ENCODE measurements at regions not wholly inside any gene's neighbourhood (a gene's known extent, or its start where the extent isn't known, plus 50 kb on each side); places are given as distances from the start of the nearest gene placed in this dataset.

DNA sequence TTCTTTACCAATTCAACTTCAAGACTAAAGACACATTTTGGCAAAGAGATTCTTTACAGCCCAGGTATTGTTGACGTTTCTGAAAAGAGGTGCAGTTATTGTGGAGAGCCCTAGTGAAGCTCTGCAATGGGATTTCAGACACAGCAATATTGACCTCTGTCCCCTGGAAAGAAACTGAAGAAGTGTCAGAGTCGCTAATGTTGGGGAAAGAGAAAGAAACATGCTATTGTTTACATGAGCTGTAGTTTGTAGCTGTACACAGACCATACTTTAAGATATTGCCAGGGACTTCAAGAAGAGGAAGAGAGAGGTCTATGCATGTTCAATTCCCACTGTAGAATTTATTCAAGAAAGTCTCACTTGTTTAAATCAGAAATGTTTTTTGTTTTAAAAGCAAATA lies 497.3 kb upstream of the BOD1L1 start (continued):
- no peak for TF ChIP-seq ZFP3 (tag by site-specific recombination; IDR thresholded peaks at IDR 0.05; ENCODE audit: low read depth)
- no peak for TF ChIP-seq ZNF426 (tag by site-specific recombination; IDR thresholded peaks at IDR 0.05)
- TF ChIP-seq ZNF302 (tag by site-specific recombination; IDR thresholded peaks at IDR 0.05; ENCODE audit: low read depth) = no peak
- TF ChIP-seq ZNF324 (tag by site-specific recombination; IDR thresholded peaks at IDR 0.05) = no peak

DNA sequence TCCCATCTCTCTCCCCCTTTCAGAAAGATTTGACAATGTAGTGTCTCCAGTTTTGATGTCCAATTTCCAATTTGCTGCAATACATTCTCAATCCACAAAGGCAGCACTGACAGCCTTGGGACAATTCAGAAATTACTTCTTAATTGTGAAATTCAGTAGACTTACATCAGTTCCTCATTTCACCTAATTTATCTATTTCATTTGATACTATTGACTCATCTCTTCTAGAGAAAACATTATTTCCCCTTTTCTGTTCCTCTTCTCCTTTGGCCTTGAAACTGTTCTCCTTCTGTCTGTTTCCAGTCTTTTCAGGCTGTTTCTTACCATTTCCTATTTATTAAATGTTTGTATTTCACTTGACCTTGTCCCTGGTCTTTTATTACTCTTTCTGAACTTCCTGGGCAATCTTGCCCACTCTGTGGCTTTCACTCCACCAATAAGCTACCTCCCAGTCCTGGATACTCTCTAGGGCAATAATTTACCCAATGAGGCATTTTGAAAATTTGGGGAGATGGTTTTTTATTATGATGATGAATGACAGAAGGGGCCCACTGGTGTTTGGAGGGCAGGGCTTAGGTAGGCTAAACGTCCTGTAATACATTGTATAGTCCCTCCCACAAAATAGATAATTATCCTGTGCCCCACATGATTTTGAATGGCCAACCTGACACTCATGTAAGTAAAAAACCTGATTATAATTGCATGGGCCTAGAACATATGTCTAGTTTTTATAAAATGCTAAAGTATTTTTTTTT lies 498.0 kb upstream of the BOD1L1 start:
- ChIA-PET CTCF (no interaction called here), POLR2A (no interaction called here)
- TF ChIP-seq ZNF302 (tag by site-specific recombination; IDR thresholded peaks at IDR 0.05; ENCODE audit: low read depth) (no peak), ZNF837 (tag by site-specific recombination; IDR thresholded peaks at IDR 0.05) (no peak), ZBTB20 (tag by site-specific recombination; IDR thresholded peaks at IDR 0.05) (no peak), ZNF362 (tag by site-specific recombination; IDR thresholded peaks at IDR 0.05) (no peak), BCL11A (tag by site-specific recombination; IDR thresholded peaks at IDR 0.05; ENCODE audit: low read depth) (no peak), TRIM28 (IDR thresholded peaks at IDR 0.05; ENCODE audit: borderline replicate concordance, low read length) (no peak), ZNF623 (tag by site-specific recombination; IDR thresholded peaks at IDR 0.05) (no peak), KLF10 (tag by site-specific recombination; IDR thresholded peaks at IDR 0.05) (no peak), ZNF658 (tag by site-specific recombination; IDR thresholded peaks at IDR 0.05) (no peak), ZNF174 (tag by site-specific recombination; IDR thresholded peaks at IDR 0.05) (no peak), ZNF394 (tag by site-specific recombination; IDR thresholded peaks at IDR 0.05; ENCODE audit: borderline replicate concordance) (no peak), ZNF548 (tag by site-specific recombination; IDR thresholded peaks at IDR 0.05) (no peak), GLI4 (tag by site-specific recombination; IDR thresholded peaks at IDR 0.05) (no peak), ZBTB7A (tag by site-specific recombination; IDR thresholded peaks at IDR 0.05; ENCODE audit: low read depth) (no peak)
- Histone ChIP-seq H3K4me3 (ENCODE audit: low read depth, low read length) (no peak overlapping the region), H3K27ac (ENCODE audit: extremely low read depth, low read depth, low read length) (no peak overlapping the region), H3K9me3 (ENCODE audit: control insufficient read depth, insufficient read depth, low read depth, low read length) (no peaks in the 10 kb centered on the region), H3K4me1 (ENCODE audit: control insufficient read depth, insufficient read depth, low read length) (no peaks in the 10 kb centered on the region), H3K36me3 (ENCODE audit: control insufficient read depth in 2 of 2, insufficient read depth in 1 of 2, low read length in 2 of 2) (no peaks in the 10 kb centered on the region)

- H3K4me1 ChIP-seq (ENCODE audit: control insufficient read depth, insufficient read depth, low read length) = no peaks in the 10 kb centered on the region
- H3K4me3 ChIP-seq (ENCODE audit: low read depth, low read length) = no peak overlapping the region
- POLR2A ChIA-PET = no interaction called here
- CTCF ChIA-PET = no interaction called here
- H3K9me3 ChIP-seq (ENCODE audit: control insufficient read depth, insufficient read depth, low read depth, low read length) = no peaks in the 10 kb centered on the region
- H3K27ac ChIP-seq (ENCODE audit: extremely low read depth, low read depth, low read length) = no peak overlapping the region
- no peaks in the 10 kb centered on the region for H3K36me3 ChIP-seq (ENCODE audit: control insufficient read depth in 2 of 2, insufficient read depth in 1 of 2, low read length in 2 of 2)
- TF ChIP-seq KLF1 (tag by site-specific recombination; IDR thresholded peaks at IDR 0.05) (no peak), ZBTB20 (tag by site-specific recombination; IDR thresholded peaks at IDR 0.05) (no peak), MEIS1 (CRISPR knock-in tag; IDR thresholded peaks at IDR 0.05; ENCODE audit: borderline replicate concordance) (no peak), ZNF248 (tag by site-specific recombination; IDR thresholded peaks at IDR 0.05) (no peak), ZNF473 (tag by site-specific recombination; IDR thresholded peaks at IDR 0.05) (no peak), ZNF2 (tag by site-specific recombination; IDR thresholded peaks at IDR 0.05) (no peak), ZBTB7A (tag by site-specific recombination; IDR thresholded peaks at IDR 0.05; ENCODE audit: low read depth) (no peak)
- TF ChIP-seq, protein P1, sequence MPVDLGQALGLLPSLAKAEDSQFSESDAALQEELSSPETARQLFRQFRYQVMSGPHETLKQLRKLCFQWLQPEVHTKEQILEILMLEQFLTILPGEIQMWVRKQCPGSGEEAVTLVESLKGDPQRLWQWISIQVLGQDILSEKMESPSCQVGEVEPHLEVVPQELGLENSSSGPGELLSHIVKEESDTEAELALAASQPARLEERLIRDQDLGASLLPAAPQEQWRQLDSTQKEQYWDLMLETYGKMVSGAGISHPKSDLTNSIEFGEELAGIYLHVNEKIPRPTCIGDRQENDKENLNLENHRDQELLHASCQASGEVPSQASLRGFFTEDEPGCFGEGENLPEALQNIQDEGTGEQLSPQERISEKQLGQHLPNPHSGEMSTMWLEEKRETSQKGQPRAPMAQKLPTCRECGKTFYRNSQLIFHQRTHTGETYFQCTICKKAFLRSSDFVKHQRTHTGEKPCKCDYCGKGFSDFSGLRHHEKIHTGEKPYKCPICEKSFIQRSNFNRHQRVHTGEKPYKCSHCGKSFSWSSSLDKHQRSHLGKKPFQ (tag by site-specific recombination; IDR thresholded peaks at IDR 0.05) = no peak
- TF ChIP-seq, protein P2, sequence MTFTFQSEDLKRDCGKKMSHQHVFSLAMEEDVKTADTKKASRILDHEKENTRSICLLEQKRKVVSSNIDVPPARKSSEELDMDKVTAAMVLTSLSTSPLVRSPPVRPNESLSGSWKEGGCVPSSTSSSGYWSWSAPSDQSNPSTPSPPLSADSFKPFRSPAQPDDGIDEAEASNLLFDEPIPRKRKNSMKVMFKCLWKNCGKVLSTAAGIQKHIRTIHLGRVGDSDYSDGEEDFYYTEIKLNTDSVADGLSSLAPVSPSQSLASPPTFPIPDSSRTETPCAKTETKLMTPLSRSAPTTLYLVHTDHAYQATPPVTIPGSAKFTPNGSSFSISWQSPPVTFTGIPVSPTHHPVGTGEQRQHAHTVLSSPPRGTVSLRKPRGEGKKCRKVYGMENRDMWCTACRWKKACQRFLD (tag by site-specific recombination; IDR thresholded peaks at IDR 0.05) = no peak
- TF ChIP-seq, protein P3, sequence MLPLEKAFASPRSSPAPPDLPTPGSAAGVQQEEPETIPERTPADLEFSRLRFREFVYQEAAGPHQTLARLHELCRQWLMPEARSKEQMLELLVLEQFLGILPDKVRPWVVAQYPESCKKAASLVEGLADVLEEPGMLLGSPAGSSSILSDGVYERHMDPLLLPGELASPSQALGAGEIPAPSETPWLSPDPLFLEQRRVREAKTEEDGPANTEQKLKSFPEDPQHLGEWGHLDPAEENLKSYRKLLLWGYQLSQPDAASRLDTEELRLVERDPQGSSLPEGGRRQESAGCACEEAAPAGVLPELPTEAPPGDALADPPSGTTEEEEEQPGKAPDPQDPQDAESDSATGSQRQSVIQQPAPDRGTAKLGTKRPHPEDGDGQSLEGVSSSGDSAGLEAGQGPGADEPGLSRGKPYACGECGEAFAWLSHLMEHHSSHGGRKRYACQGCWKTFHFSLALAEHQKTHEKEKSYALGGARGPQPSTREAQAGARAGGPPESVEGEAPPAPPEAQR (tag by site-specific recombination; IDR thresholded peaks at IDR 0.05) = no peak
- TF ChIP-seq, protein P4, sequence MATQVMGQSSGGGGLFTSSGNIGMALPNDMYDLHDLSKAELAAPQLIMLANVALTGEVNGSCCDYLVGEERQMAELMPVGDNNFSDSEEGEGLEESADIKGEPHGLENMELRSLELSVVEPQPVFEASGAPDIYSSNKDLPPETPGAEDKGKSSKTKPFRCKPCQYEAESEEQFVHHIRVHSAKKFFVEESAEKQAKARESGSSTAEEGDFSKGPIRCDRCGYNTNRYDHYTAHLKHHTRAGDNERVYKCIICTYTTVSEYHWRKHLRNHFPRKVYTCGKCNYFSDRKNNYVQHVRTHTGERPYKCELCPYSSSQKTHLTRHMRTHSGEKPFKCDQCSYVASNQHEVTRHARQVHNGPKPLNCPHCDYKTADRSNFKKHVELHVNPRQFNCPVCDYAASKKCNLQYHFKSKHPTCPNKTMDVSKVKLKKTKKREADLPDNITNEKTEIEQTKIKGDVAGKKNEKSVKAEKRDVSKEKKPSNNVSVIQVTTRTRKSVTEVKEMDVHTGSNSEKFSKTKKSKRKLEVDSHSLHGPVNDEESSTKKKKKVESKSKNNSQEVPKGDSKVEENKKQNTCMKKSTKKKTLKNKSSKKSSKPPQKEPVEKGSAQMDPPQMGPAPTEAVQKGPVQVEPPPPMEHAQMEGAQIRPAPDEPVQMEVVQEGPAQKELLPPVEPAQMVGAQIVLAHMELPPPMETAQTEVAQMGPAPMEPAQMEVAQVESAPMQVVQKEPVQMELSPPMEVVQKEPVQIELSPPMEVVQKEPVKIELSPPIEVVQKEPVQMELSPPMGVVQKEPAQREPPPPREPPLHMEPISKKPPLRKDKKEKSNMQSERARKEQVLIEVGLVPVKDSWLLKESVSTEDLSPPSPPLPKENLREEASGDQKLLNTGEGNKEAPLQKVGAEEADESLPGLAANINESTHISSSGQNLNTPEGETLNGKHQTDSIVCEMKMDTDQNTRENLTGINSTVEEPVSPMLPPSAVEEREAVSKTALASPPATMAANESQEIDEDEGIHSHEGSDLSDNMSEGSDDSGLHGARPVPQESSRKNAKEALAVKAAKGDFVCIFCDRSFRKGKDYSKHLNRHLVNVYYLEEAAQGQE (tag by site-specific recombination; IDR thresholded peaks at IDR 0.05) = no peak
These were observed 503.0 kb upstream of the BOD1L1 start for GRCh38 chr4:14130551-14130950.

All from HEK293 (cell line).